HPDE6-E6E7 (cell line): ENCODE measurements at regions not wholly inside any gene's neighbourhood (a gene's known extent, or its start where the extent isn't known, plus 50 kb on each side); places are given as distances from the start of the nearest gene placed in this dataset.
"Not testable (repeated sequence)": the region's sequence is repeated elsewhere in the genome, so short reads cannot be mapped to it uniquely, and the experiment has no call there.

Experiments
- DNase-seq: peaks from one replicate; pipeline ENCODE4 v3.0.0; 2011; ENCODE audit warnings: missing footprints; ENCODE audit errors: extremely low spot score

DNA sequence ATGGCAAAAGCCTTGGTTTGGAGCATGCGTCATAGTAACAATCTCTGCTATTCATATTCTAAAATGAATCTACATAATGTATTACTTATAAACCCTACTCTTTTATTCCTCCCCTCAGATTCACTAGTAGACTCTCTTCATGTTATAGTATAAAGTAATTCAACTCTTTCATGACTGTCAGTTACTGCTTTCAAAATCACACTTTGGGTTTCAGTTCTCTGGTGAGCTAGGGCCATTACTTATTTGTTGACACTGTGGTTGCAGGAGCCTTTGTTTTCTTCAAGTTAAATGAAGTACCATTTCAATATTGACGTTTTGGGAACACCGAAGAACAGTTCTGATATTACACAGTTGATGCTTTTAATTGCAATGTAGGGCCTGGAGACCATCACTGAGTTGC is 378.4 kb downstream of the DDX10 start:
- DNase-seq: no peak

DNA sequence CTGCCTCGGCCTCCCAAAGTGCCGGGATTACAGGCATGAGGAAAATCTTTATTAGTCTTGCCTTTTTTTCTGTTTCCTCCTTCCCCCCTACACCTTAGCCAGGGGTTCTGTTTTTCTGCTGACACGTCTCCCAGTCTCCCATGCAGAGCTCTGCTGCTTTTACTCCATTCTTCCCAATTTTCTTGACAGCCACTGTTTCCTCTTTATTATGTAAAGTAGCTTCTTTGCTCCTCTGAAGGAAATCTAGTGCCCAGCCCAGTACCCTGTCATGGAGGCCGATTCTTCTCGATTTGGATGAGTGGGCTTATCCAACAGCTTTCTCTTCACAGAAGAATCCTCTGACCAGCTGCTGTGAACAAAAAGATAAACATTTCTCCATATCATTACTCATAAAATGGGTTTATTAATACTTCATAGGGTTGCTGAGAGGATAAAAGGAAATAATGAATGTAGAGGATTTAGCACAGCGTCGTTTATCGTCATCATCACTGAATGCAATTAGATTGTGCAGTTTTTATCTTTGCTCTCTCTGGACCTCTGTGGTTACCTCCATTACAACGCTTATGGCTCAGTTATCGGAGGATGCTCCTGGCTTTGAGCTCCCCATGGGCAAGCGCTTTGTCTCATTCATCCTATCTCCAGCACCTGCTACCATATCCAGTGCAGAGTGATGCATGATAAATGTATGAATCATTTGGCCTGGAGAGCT is 375.6 kb upstream of the C11orf87 start:
- DNase-seq: no peak

GRCh38 chr11:109048098-109048497 is 373.9 kb upstream of the C11orf87 start:
- no peak for DNase-seq

DNA sequence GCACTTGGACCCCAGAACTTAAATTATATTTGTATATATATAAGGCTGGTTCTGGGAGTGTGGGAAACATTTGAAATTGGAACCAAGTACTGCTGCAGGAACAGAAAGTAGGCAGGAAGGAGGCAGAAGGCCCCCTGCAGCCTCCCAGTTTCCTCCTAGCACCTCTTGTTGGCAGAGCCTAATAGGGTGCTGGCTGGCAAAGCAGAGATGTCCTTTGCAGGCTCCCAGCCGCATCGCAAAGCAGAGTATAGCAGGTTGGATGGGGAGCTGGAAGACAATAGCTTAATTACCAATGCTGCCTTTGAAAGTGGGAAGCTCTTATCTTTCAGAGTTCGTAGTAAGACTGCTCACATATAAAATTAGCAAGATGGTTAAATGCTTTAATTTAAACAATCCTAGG is 370.8 kb upstream of the C11orf87 start:
- no peak for DNase-seq

- no peak for DNase-seq
These were observed 362.6 kb upstream of the C11orf87 start for GRCh38 chr11:109059402-109059801.

GRCh38 chr11:109061394-109061793 is 360.6 kb upstream of the C11orf87 start:
- no peak for DNase-seq

- DNase-seq: no peak
These were observed 359.5 kb upstream of the C11orf87 start for GRCh38 chr11:109062445-109062844.

DNA sequence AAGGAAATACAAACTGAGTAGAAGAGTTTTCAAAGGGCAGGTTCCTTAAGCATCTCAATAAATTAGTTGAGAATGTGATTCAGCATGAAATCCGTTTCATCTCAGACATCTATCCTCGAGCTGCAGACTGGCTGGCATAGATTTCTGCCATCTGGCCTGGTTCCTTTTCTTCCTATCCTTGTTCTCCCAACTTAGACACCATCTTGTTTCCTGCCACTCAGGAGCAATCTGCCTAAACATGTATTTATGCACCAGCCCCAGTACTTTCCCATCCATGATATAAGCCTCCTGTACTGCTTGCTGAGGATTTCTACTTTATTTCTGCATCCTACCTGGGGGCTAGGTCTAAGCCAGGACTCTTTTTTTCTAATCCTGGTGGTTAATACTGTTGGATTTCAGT is 359.1 kb upstream of the C11orf87 start:
- no peak for DNase-seq

- not testable (repeated sequence) for DNase-seq
These were observed 357.2 kb upstream of the C11orf87 start for GRCh38 chr11:109064618-109065311.

DNA sequence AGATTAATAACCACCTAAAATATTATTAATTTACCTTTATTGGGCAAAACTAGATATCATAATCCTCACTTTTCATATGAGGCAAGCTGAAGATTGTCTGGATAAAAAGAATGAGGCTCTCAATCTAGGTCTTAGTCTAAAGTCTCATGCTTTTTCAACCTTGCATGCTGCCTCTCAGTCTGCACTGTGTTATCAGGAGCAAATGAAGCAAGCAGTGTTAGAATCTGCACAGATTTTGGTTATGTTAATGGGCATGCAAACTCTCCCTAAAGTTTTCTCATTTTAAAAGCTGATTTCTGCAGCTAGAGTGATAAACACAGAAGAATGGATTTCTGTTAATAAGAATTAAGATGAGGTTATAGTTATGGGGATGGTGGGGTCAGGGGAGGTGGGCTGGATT is 350.7 kb upstream of the C11orf87 start:
- no peak for DNase-seq

GRCh38 chr11:109071712-109072524 is 350.1 kb upstream of the C11orf87 start:
- DNase-seq: no peak

- DNase-seq: no peak
These were observed 348.8 kb upstream of the C11orf87 start for GRCh38 chr11:109073032-109073822.

- DNase-seq: no peak
These were observed 346.0 kb upstream of the C11orf87 start for GRCh38 chr11:109075976-109076375.

DNA sequence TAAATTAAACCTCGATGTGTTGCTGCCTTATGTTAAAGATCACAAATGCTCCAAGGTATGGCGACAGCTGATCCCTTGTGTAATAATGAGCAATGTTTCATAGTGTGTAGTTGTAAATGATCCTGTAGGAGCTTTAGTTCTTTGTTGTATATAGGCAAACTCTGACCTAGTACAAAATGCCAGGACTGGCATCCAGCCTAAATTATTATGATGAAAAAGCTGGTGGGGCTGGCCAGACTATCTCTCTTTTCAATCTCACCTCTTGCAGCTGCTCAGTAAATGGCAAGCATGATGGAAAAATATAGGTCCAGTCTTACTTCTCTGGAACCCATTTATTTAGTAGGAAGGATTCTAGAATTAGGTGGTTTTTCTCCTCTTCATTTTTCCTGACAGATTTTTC is 345.1 kb upstream of the C11orf87 start:
- no peak for DNase-seq

- no peak for DNase-seq
These were observed 344.6 kb upstream of the C11orf87 start for GRCh38 chr11:109077291-109077920.

DNA sequence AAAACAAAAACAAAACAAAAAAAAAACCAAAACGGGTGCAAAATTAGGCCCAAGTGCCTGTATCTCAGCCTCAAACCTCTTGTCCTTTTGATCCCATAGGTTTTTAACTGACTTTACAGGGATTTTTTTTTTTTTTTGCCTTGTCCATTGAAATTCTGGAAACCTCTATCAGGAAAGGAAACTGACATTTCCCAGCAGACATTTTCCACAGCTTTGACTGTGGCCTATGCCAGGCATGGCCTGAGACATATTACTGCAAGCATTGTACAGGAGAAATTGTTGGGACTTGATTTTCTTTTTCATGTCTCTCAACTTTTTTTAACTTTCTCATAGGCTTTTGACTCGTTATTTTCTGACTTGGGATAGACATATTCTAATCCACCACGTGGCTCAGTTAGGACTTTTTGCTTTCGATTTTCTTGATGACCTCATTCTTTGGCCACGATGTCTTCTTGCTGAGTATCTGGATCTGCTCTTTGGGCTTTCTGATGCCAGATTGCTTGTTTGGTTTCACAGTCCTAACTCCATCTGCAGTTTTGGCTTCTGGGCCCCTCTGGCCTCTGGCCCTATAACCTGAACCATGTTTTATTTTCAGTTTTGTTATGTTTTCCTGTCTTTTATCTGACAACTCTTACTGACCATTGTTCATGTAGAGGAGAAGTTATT is 336.1 kb upstream of the C11orf87 start:
- DNase-seq: no peak

- no peak for DNase-seq
These were observed 335.1 kb upstream of the C11orf87 start for GRCh38 chr11:109086931-109087330.

DNA sequence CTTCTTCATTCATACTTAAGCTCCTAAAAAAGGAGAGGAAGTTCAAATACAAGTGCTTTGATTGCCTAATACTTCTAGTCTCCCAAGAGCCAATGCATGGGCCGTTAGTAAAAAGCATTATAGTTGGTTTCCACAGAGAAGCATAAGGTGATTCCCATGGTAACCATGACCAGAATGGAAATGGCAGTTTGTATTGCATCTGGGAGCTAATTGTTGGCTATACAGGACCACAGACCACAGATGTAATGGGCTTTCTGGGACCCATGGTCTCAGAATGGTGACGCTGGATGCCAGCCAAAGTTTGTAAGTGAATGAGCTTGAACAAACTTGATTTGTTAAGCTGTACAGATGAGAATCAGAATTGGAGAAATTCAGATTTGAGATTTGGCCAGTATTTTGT is 333.9 kb upstream of the C11orf87 start:
- no peak for DNase-seq

DNA sequence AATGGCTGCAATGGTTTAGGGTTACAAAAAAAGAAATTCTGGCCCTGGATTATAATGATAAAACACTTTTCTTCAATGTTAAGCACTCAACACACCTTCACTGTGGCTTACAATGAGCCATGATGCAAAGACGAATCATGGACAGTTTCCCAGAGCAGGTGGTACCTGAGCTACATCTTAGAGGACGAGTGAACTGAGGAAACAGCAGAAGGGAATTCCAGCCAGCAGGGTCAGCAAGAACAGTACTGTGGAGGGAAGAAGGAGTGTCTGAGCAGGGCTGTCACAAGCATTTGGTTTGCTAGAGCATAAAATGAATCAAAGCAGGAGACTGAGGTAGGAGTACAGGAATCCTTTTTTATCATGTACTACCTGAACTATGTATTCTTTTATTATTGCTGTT is 332.8 kb upstream of the C11orf87 start:
- DNase-seq: no peak

DNA sequence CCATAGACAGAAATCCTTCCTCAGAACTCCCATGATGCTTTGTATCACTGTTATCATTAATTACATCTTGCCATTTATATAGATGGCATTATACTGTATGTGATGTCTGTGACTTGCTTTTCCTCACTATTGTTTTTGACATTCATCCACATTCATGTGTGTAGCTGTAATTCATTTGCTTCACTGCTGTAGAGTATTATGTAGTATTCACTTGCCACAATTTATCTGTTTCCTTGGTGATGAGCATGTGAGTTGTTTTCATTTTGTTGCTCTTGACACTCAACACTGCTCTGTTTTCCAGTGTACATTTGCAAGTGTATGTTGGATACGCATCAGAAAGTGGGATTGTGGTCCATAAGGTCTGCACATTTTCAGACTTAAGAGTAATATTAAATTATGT is 328.6 kb upstream of the C11orf87 start:
- DNase-seq: no peak

DNA sequence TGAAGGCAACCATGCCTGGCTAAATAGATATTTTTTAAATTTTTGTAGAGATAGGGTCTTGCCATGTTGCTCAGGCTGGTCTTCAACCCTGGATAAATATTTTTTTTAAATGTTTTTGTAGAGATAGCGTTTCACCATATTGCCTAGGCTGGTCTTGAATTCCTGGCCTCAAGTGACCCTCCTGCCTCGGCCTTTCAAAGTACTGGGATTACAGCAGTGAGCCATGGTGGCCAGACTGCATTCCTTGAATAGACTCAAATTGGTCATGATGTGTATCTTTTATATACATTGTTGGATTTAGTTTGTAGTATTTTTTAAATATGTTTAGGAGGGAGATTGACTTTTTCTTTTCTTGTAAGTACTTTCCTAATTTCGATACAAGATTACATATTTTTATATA is 325.7 kb upstream of the C11orf87 start:
- no peak for DNase-seq
